IPS DF 4.7 (cell line): ENCODE measurements at regions not wholly inside any gene's neighbourhood (a gene's known extent, or its start where the extent isn't known, plus 50 kb on each side); places are given as distances from the start of the nearest gene placed in this dataset.

Experiments used
- DNase-seq: peaks from one replicate; pipeline ENCODE4 v3.0.0-alpha.2; 2013; ENCODE audit warnings: low spot score; ENCODE audit errors: extremely low read depth

- DNase-seq: no peak
Observed at GRCh38 chr4:182185491-182185890, 57.7 kb upstream of the TENM3 start.

- DNase-seq: no peak
Observed at GRCh38 chr4:182187674-182188073, 55.5 kb upstream of the TENM3 start.

- no peak for DNase-seq
Observed at GRCh38 chr4:182188622-182189021, 54.6 kb upstream of the TENM3 start.

GRCh38 chr4:182189103-182189878 lies 53.9 kb upstream of the TENM3 start:
- DNase-seq: no peak

- DNase-seq: no peak
Observed at GRCh38 chr4:182190306-182190705, 52.9 kb upstream of the TENM3 start.

- no peak for DNase-seq
Observed at GRCh38 chr4:182192511-182193181, 50.6 kb upstream of the TENM3 start.

GRCh38 chr4:182193311-182193710 lies 49.9 kb upstream of the TENM3 start:
- DNase-seq: no peak
